HL-60 (cell line): ENCODE measurements at regions not wholly inside any gene's neighbourhood (a gene's known extent, or its start where the extent isn't known, plus 50 kb on each side); places are given as distances from the start of the nearest gene placed in this dataset.

ENCODE experiments used
- DNase-seq, 2 experiments: peaks; one replicate each; pipeline ENCODE4 v3.0.0-alpha.2; 2010 to 2020; ENCODE audit warnings: low read depth in 1 of 2, low spot score in 1 of 2
- H3K27ac ChIP-seq: fragments of 250-450 bp; sonication (Bioruptor Pico); replicated peaks from 2 replicates; pipeline ENCODE4 v1.5.1; 2020; ENCODE audit warnings: mild to moderate bottlenecking, moderate library complexity
- H3K27me3 ChIP-seq: fragments of 250-450 bp; sonication (Bioruptor Pico); 2 replicates; pipeline ENCODE4 v1.5.1; 2021; ENCODE audit warnings: mild to moderate bottlenecking, moderate library complexity; ENCODE audit not compliant: insufficient read depth, poor library complexity, severe bottlenecking
- H3K4me3 ChIP-seq: replicated peaks from 2 replicates; pipeline ENCODE4 v1.5.1; 2011; ENCODE audit warnings: mild to moderate bottlenecking, control low read depth, low read length; ENCODE audit not compliant: insufficient read depth
- CTCF ChIP-seq: IDR thresholded peaks from one replicate; pipeline ENCODE4 v1.5.1; 2011; ENCODE audit warnings: low read length, control low read depth, inconsistent platforms; ENCODE audit not compliant: insufficient read depth
- GABPA ChIP-seq: IDR thresholded peaks from 2 replicates; pipeline ENCODE4 v1.6.1; 2012; ENCODE audit warnings: low read depth
- POLR2AphosphoS5 ChIP-seq: IDR thresholded peaks from 2 replicates; pipeline ENCODE4 v1.6.1; 2012; ENCODE audit warnings: low read depth
- REST ChIP-seq: IDR thresholded peaks from 2 replicates; pipeline ENCODE4 v1.6.1; 2012; ENCODE audit warnings: low read depth; ENCODE audit not compliant: insufficient replicate concordance
- SPI1 ChIP-seq: IDR thresholded peaks from 2 replicates; pipeline ENCODE4 v1.6.1; 2012; ENCODE audit warnings: low read depth, mild to moderate bottlenecking, borderline replicate concordance

DNA sequence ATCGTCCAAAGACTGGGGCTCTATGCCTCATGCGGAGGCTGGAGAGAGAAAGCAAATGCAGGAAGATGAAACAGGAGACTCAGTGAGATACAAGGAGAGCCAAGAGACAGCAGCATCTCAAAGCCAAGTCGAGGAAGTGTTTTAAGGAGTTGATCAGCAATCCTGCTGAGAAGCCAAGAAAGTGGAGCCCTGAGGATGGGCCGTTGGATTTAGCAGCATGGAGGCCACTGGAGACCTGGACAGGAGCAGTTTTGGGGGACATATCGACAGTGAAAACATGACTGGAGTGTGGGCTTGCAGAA is 107.4 kb upstream of the ZBTB40 start:
- H3K27ac ChIP-seq: no peak overlapping the region
- H3K27me3 ChIP-seq: peaks cover 22% of the 10 kb centered on the region
- DNase-seq: no peak
- no peak overlapping the region for H3K4me3 ChIP-seq
- TF ChIP-seq SPI1 (no peak), CTCF (no peak), REST (no peak), GABPA (no peak), POLR2AphosphoS5 (no peak)

DNA sequence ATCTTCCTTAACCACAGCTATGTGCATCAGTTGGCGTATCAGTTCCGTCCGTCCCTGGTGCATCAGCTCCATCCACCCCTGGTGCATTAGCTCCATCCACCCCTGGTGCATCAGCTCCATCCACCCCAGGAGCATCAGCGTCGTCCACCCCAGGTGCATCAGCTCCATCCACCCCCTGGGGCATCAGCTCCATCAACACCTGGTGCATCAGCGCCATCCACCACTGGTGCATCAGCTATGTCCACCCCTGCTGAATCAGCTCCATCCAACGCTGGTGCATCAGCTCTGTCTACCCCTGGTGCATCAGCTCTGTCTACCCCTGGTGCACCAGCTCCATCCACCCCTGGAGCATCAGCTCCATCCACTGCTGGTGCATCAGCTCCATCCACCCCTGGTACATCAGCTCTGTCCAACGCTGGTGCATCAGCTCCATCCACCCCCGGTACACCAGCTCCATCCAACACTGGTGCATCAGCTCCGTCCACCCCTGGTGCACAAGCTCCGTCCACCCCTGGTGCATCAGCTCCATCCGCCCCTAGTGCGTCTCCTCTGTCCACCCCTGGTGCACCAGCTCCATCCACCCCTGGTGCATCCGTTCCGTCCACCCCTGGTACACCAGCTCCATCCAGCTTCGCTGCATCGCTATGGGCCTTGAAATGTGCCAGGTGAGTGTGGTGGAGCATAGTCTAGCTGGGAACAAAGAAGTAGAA is 106.6 kb upstream of the ZBTB40 start:
- no peak for TF ChIP-seq GABPA
- TF ChIP-seq CTCF: no peak
- TF ChIP-seq REST: no peak
- TF ChIP-seq SPI1: no peak
- TF ChIP-seq POLR2AphosphoS5: no peak
- Histone ChIP-seq H3K27me3 (peaks cover 27% of the 10 kb centered on the region), H3K27ac (no peak overlapping the region), H3K4me3 (no peak overlapping the region)
- DNase-seq: no peak

DNA sequence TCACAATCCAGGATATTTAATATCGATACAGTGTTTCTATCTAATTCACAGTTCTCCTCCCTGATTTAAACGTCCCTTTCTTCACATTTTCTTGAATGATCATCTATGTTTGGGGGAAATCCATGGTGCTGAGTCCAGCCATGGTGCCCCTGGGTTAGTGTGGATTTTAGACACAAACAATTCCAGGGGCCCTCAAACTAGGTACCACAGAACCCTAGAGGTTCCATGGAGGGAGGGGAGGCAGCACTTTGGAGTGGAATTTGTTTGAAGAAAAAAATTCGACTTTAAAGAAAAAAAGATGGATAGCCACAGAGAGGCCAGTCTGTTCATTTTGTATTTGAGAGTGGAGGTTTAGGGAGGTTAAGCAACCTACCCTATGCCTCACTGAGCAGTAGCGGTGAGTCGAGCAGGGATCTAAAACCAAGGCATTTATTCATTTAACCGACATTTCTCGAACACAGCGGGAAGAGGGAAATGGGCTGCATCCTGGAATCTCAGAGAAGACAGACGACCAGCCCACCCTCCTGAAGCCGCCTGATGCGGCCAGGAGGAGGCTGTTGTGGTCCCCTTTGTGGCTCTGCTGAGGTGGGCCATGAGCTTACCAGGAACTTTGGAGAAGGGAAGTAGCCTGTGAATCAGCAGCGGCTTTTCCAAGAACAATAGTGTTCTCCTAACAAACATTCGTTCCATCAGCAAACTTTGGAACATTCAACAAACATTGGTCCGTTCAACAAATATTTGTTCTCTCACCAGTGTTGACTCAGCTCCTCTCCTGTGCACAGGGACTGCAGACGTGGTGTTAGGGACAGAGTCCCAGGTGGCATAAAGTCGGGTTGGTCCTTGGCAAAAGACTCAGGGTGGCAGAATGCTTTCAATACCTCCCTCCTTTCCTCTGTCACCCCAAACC is 103.5 kb upstream of the ZBTB40 start:
- Histone ChIP-seq H3K27ac (no peak overlapping the region), H3K27me3 (peaks cover 33% of the 10 kb centered on the region), H3K4me3 (no peak overlapping the region)
- TF ChIP-seq CTCF (no peak), REST (no peak)
- DNase-seq: no peak
